ENCODE measurements at regions not wholly inside any gene's neighbourhood (a gene's known extent, or its start where the extent isn't known, plus 50 kb on each side); places are given as distances from the start of the nearest gene placed in this dataset.

DNA sequence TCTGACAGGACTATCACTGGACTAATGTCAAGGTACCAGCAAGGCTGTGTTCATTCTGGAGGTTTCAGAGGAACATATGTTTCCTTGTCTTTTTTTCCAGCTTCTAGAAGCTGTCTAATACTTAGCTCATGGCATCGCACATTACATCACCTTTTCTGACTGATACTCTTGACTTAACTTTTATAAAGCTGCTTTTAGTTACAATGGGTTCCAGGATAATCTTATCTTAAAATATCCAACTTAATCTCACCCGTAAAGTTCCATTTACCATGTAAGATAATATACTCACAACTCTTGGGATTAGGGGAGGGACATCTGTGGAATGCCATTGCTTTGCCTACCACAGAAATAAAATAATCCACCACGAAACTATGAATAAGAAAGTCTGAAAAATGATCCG, 394.2 kb downstream of the CDH19 start:
- H3K27ac ChIP-seq (ENCODE audit: control insufficient read depth, insufficient read depth): no peak overlapping the region
- H3K4me1 ChIP-seq (ENCODE audit: control insufficient read depth, insufficient read depth, low read length): no peaks in the 10 kb centered on the region
- FAIRE-seq: no peak
- H2AFZ ChIP-seq (ENCODE audit: control insufficient read depth, low read depth, low read length): no peak overlapping the region
- no peak overlapping the region for H3K4me3 ChIP-seq
- SMC1A ChIA-PET (ENCODE audit: uncharacterized antibody, unreplicated experiment): no interaction called here
- no peak for ATAC-seq
- POLR2A ChIA-PET: no interaction called here
- H3K27me3 ChIP-seq (replicated peaks in 1 of 2; ENCODE audit: control insufficient read depth in 2 of 2, insufficient read depth in 2 of 2, low read length in 1 of 2): no peaks in the 10 kb centered on the region
- H3K9me3 ChIP-seq (replicated peaks; ENCODE audit: control insufficient read depth, insufficient read depth, low read length): no peaks in the 10 kb centered on the region
- no peaks in the 10 kb centered on the region for H3K79me2 ChIP-seq (ENCODE audit: control insufficient read depth, insufficient read depth, low read length)
- WGBS (ENCODE audit: insufficient coverage, insufficient replicate concordance, low lambda C conversion rate, missing lambda C conversion rate): 20% methylated on average over 4 of the region's 4 CpGs
- DNase-seq (ENCODE audit: low read depth, low spot score): no peak
- in situ Hi-C loops (cut with MboI): no loop called here
- H3K9ac ChIP-seq (ENCODE audit: control insufficient read depth, insufficient read depth, low read length): no peak overlapping the region
- no TSS peak for BruUV-seq (replicated peaks)
- CTCF ChIA-PET: no interaction called here
- RAD21 ChIA-PET (ENCODE audit: unreplicated experiment): no interaction called here
- H4K20me1 ChIP-seq (ENCODE audit: control insufficient read depth, insufficient read depth): no peaks in the 10 kb centered on the region
- intact Hi-C loops (cut with micrococcal nuclease; ENCODE audit: unreplicated experiment): no loop called here
- no peaks in the 10 kb centered on the region for H3K36me3 ChIP-seq (ENCODE audit: control insufficient read depth in 2 of 2, insufficient read depth in 2 of 2, low read length in 1 of 2)
- H3K4me2 ChIP-seq (ENCODE audit: control insufficient read depth, insufficient read depth): no peak overlapping the region
- TF ChIP-seq YBX1 (IDR thresholded peaks at IDR 0.05) (no peak), MXI1 (IDR thresholded peaks at IDR 0.05; ENCODE audit: low read depth, low read length) (no peak), E2F8 (IDR thresholded peaks at IDR 0.05; ENCODE audit: low read depth, partially characterized antibody) (no peak), ZBTB40 (IDR thresholded peaks at IDR 0.05; ENCODE audit: borderline replicate concordance) (no peak), KAT2A (conservative IDR thresholded peaks at IDR 0.05; ENCODE audit: control insufficient read depth, low read depth, low read length) (no peak), CTCF (IDR thresholded peaks at IDR 0.05 in 2 of 3, conservative IDR thresholded peaks at IDR 0.05 in 1 of 3; ENCODE audit: control insufficient read depth in 2 of 3, extremely low read depth in 1 of 3, insufficient read depth in 1 of 3, low read depth in 3 of 3, low read length in 3 of 3) (no peak), NR2F1 (conservative IDR thresholded peaks at IDR 0.05) (no peak), NBN (IDR thresholded peaks at IDR 0.05) (no peak), HDGF (IDR thresholded peaks at IDR 0.05) (no peak), NFIC (IDR thresholded peaks at IDR 0.05; ENCODE audit: low read depth, low read length) (no peak), ZNF24 (IDR thresholded peaks at IDR 0.05) (no peak)
- TF ChIP-seq, protein P1, sequence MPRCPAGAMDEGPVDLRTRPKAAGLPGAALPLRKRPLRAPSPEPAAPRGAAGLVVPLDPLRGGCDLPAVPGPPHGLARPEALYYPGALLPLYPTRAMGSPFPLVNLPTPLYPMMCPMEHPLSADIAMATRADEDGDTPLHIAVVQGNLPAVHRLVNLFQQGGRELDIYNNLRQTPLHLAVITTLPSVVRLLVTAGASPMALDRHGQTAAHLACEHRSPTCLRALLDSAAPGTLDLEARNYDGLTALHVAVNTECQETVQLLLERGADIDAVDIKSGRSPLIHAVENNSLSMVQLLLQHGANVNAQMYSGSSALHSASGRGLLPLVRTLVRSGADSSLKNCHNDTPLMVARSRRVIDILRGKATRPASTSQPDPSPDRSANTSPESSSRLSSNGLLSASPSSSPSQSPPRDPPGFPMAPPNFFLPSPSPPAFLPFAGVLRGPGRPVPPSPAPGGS (IDR thresholded peaks at IDR 0.05; ENCODE audit: borderline replicate concordance, insufficient read depth, low read depth, low read length, poor library complexity, severe bottlenecking): no peak
- TF ChIP-seq, protein P2, sequence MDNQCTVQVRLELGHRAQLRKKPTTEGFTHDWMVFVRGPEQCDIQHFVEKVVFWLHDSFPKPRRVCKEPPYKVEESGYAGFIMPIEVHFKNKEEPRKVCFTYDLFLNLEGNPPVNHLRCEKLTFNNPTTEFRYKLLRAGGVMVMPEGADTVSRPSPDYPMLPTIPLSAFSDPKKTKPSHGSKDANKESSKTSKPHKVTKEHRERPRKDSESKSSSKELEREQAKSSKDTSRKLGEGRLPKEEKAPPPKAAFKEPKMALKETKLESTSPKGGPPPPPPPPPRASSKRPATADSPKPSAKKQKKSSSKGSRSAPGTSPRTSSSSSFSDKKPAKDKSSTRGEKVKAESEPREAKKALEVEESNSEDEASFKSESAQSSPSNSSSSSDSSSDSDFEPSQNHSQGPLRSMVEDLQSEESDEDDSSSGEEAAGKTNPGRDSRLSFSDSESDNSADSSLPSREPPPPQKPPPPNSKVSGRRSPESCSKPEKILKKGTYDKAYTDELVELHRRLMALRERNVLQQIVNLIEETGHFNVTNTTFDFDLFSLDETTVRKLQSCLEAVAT (IDR thresholded peaks at IDR 0.05): no peak
